PC-3 (cell line): ENCODE measurements at regions not wholly inside any gene's neighbourhood (a gene's known extent, or its start where the extent isn't known, plus 50 kb on each side); places are given as distances from the start of the nearest gene placed in this dataset.

Source experiments
- ATAC-seq: fragments of 200-7000 bp; cut with Tn5 transposase; 2 replicates; pipeline ENCODE4 v1.9.1; 2020; ENCODE audit warnings: mild to moderate bottlenecking, moderate library complexity
- BruUV-seq: library from RNA; stranded (reverse); fragments of 400-500 nt; replicated peaks from 2 replicates; lab custom pipeline; 2021; lab: Mats Ljungman, UMichigan
- CTCF ChIA-PET: fragments of 300-600 bp; sonication (Branson Sonifier 250); formaldehyde crosslinking; loops from one replicate; lab custom pipeline; 2022; ENCODE audit warnings: antibody characterized with exemption; lab: Charles Lee
- POLR2A ChIA-PET: fragments of 300-600 bp; sonication (Branson Sonifier 250); formaldehyde crosslinking; loops from one replicate; lab custom pipeline; 2022; ENCODE audit warnings: antibody characterized with exemption; ENCODE audit not compliant: unreplicated experiment; lab: Charles Lee
- DNase-seq: peaks from one replicate; pipeline ENCODE4 v3.0.0-alpha.2; 2015
- H2AFZ ChIP-seq: fragments of 300-600 bp; sonication (generic); 2 replicates; pipeline ENCODE4 v1.6.0; 2016; ENCODE audit warnings: antibody characterized with exemption, low read length
- H3F3A ChIP-seq: fragments of 300-600 bp; sonication (generic); one replicate; pipeline ENCODE4 v1.6.0; 2017; ENCODE audit warnings: antibody characterized with exemption, low read length, control low read depth, mild to moderate bottlenecking; ENCODE audit not compliant: unreplicated experiment
- H3K27ac ChIP-seq: fragments of 300-600 bp; sonication (generic); 2 replicates; pipeline ENCODE4 v1.5.1; 2016; ENCODE audit warnings: mild to moderate bottlenecking, low read length
- H3K27me3 ChIP-seq: fragments of 300-600 bp; sonication (generic); 2 replicates; pipeline ENCODE4 v1.6.1; 2016; ENCODE audit warnings: low read length, mixed read lengths
- H3K36me3 ChIP-seq: fragments of 300-600 bp; sonication (generic); 2 replicates; pipeline ENCODE4 v1.6.1; 2016; ENCODE audit warnings: low read depth, mixed run types, low read length, mixed read lengths
- H3K4me1 ChIP-seq: fragments of 300-600 bp; sonication (generic); 2 replicates; pipeline ENCODE4 v1.5.1; 2016; ENCODE audit warnings: low read length; ENCODE audit not compliant: insufficient read depth
- H3K4me2 ChIP-seq: fragments of 300-600 bp; sonication (generic); 2 replicates; pipeline ENCODE4 v1.6.0; 2016; ENCODE audit warnings: low read length
- H3K4me3 ChIP-seq: fragments of 300-600 bp; sonication (generic); 2 replicates; pipeline ENCODE4 v1.5.1; 2016; ENCODE audit warnings: mild to moderate bottlenecking, low read length, mixed read lengths
- H3K79me2 ChIP-seq: fragments of 300-600 bp; sonication (generic); 2 replicates; pipeline ENCODE4 v1.6.1; 2017; ENCODE audit warnings: low read length, mixed read lengths
- H3K9ac ChIP-seq: fragments of 300-600 bp; sonication (generic); 2 replicates; pipeline ENCODE4 v1.6.0; 2016; ENCODE audit warnings: mild to moderate bottlenecking, low read length
- H3K9me2 ChIP-seq: fragments of 300-600 bp; sonication (generic); replicated peaks from 2 replicates; pipeline ENCODE4 v1.6.1; 2016; ENCODE audit warnings: mixed run types, low read length, mixed read lengths
- H3K9me3 ChIP-seq: fragments of 300-600 bp; sonication (generic); 2 replicates; pipeline ENCODE4 v1.6.1; 2016; ENCODE audit warnings: low read length, mixed read lengths
- H4K20me1 ChIP-seq: fragments of 300-600 bp; sonication (generic); 2 replicates; pipeline ENCODE4 v1.6.1; 2016; ENCODE audit warnings: low read length, mixed read lengths
- EZH2 ChIP-seq: fragments of 300-600 bp; sonication (generic); IDR thresholded peaks from one replicate; pipeline ENCODE4 v1.6.1; 2017; ENCODE audit warnings: antibody characterized with exemption, mild to moderate bottlenecking, low read length; ENCODE audit not compliant: unreplicated experiment
- EZH2phosphoT487 ChIP-seq: fragments of 300-600 bp; sonication (generic); IDR thresholded peaks from 2 replicates; pipeline ENCODE4 v1.6.1; 2018; ENCODE audit warnings: mild to moderate bottlenecking, antibody characterized with exemption, low read length, borderline replicate concordance
- intact Hi-C: fragments of 100-400 bp; cut with micrococcal nuclease; formaldehyde crosslinking; loops from 2 replicates; pipeline ENCODE4 v1.9.0; 2023
- TF ChIP-seq, protein P1 (sequence below): fragments of 300-600 bp; sonication (generic); conservative IDR thresholded peaks from 2 replicates; pipeline ENCODE4 v1.5.1; 2017; ENCODE audit warnings: antibody characterized with exemption, low read depth, mild to moderate bottlenecking, low read length

- H3K36me3 ChIP-seq = no peaks in the 10 kb centered on the region
- H2AFZ ChIP-seq = no peak overlapping the region
- no peaks in the 10 kb centered on the region for H3K27me3 ChIP-seq
- H3K9me2 ChIP-seq = no peaks in the 10 kb centered on the region
- H3K4me3 ChIP-seq = no peak overlapping the region
- no peaks in the 10 kb centered on the region for H3F3A ChIP-seq
- ATAC-seq (no peak), DNase-seq (no peak)
- H3K27ac ChIP-seq = no peak overlapping the region
- H3K4me1 ChIP-seq = no peaks in the 10 kb centered on the region
- H4K20me1 ChIP-seq = no peaks in the 10 kb centered on the region
- POLR2A ChIA-PET = no interaction called here
- H3K79me2 ChIP-seq = no peaks in the 10 kb centered on the region
- BruUV-seq = no TSS peak
- intact Hi-C loops = no loop called here
- no peaks in the 10 kb centered on the region for H3K9me3 ChIP-seq
- H3K9ac ChIP-seq = no peak overlapping the region
- TF ChIP-seq EZH2phosphoT487 = no peak
- no peak for TF ChIP-seq EZH2
- TF ChIP-seq, protein P1, sequence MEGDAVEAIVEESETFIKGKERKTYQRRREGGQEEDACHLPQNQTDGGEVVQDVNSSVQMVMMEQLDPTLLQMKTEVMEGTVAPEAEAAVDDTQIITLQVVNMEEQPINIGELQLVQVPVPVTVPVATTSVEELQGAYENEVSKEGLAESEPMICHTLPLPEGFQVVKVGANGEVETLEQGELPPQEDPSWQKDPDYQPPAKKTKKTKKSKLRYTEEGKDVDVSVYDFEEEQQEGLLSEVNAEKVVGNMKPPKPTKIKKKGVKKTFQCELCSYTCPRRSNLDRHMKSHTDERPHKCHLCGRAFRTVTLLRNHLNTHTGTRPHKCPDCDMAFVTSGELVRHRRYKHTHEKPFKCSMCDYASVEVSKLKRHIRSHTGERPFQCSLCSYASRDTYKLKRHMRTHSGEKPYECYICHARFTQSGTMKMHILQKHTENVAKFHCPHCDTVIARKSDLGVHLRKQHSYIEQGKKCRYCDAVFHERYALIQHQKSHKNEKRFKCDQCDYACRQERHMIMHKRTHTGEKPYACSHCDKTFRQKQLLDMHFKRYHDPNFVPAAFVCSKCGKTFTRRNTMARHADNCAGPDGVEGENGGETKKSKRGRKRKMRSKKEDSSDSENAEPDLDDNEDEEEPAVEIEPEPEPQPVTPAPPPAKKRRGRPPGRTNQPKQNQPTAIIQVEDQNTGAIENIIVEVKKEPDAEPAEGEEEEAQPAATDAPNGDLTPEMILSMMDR = no peak
- H3K4me2 ChIP-seq = no peak overlapping the region
- CTCF ChIA-PET = no interaction called here
Measured at GRCh38 chr21:18518054-18518481, 114.5 kb upstream of the TMPRSS15 start.

DNA sequence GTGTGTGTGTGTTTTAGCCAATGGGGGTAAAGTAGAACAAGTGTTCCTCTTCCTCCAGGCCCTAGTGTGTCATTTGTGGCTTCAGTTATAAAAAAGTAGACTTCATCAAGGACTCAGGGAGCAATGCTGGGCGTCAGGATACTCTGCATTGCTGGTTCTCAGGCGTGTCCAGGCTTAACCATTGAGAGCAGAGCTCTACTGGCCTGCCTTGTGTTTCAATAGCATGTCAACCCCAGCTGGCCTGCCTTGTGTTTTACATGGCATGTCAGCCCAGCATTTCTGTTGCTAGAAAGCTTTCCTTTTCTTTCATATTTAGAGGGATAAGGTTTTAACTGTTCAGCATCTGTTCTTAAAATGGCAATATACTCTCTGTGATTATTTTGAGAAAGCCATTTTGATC, 117.6 kb upstream of the TMPRSS15 start:
- H4K20me1 ChIP-seq = no peaks in the 10 kb centered on the region
- H3K27me3 ChIP-seq = no peaks in the 10 kb centered on the region
- no peak for TF ChIP-seq EZH2
- no peak for TF ChIP-seq EZH2phosphoT487
- TF ChIP-seq, protein P1 = no peak
- no TSS peak for BruUV-seq
- H3K4me1 ChIP-seq = no peaks in the 10 kb centered on the region
- H3K4me3 ChIP-seq = no peak overlapping the region
- H3K9me3 ChIP-seq = no peaks in the 10 kb centered on the region
- H3K27ac ChIP-seq = no peak overlapping the region
- intact Hi-C loops = loop anchor here (10.0 kb wide), 1 partner anchor 254 kb away; no protein-coding TSS in a partner anchor
- ATAC-seq (no peak), DNase-seq (no peak)
- no peaks in the 10 kb centered on the region for H3K79me2 ChIP-seq
- H3K36me3 ChIP-seq = no peaks in the 10 kb centered on the region
- no peaks in the 10 kb centered on the region for H3F3A ChIP-seq
- CTCF ChIA-PET = no interaction called here
- H2AFZ ChIP-seq = no peak overlapping the region
- no peak overlapping the region for H3K9ac ChIP-seq
- no peaks in the 10 kb centered on the region for H3K9me2 ChIP-seq
- H3K4me2 ChIP-seq = no peak overlapping the region
- POLR2A ChIA-PET = no interaction called here

DNA sequence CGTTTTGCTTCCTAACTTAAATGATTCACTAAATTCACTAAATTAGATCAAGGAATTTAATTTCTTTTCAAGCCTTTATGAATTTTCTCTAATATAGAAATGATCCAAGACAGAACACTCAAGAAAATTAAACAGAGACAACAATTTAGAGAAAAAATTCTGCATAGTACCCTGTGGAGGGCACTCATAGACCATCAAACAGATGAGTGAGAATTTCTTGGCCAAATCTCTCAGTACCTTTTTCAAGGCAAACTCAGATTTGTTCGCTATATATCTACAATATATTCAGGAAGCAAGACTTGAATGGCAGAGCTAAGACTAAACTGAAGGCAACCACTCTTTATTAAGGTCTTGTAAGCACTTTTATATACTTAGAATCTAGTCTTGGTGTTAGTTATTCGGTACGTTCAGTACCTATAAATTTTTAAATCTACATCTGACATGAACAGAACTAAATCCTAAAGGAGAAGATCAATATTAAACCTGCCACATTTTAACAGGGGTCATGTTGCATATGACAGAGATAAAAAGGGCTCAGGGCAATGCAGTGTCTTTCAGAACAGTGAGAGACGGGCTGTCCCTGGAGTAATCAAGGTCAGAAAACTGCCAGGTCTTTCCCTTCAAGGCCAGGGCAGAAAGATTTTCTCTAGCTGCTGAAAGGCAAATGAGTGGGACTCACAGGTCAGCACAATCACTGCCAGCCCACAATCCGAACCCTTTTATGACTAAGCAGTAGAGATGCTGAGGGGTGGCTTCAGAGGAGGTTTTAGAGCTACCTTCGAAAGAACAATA, 118.8 kb upstream of the TMPRSS15 start:
- H4K20me1 ChIP-seq = no peaks in the 10 kb centered on the region
- H3K4me2 ChIP-seq = no peak overlapping the region
- H3K9ac ChIP-seq = no peak overlapping the region
- no peaks in the 10 kb centered on the region for H3K36me3 ChIP-seq
- no peaks in the 10 kb centered on the region for H3F3A ChIP-seq
- no peak overlapping the region for H2AFZ ChIP-seq
- no peaks in the 10 kb centered on the region for H3K79me2 ChIP-seq
- no peak overlapping the region for H3K4me3 ChIP-seq
- H3K9me2 ChIP-seq = no peaks in the 10 kb centered on the region
- H3K27me3 ChIP-seq = no peaks in the 10 kb centered on the region
- no peak for TF ChIP-seq EZH2
- TF ChIP-seq, protein P1 = peak; percentile 42; the same call in 1 of the 2 replicates
- H3K4me1 ChIP-seq = no peaks in the 10 kb centered on the region
- H3K9me3 ChIP-seq = no peaks in the 10 kb centered on the region
- DNase-seq (peak; percentile 9), ATAC-seq (no peak)
- CTCF ChIA-PET = no interaction called here
- no TSS peak for BruUV-seq
- intact Hi-C loops = loop anchor here (10.0 kb wide), 1 partner anchor 252 kb away; no protein-coding TSS in a partner anchor
- H3K27ac ChIP-seq = no peak overlapping the region
- POLR2A ChIA-PET = interaction anchor here (0.6 kb wide), 1 partner anchor 14 kb away, joined by 3 read pairs; no protein-coding TSS in a partner anchor
